ENCODE measurements at regions not wholly inside any gene's neighbourhood (a gene's known extent, or its start where the extent isn't known, plus 50 kb on each side); places are given as distances from the start of the nearest gene placed in this dataset.

GRCh38 chr2:195505701-195506100 lies 151.3 kb upstream of the SLC39A10 start:
- H3K9me3 ChIP-seq (ENCODE audit: low read length): peaks cover 10% of the 10 kb centered on the region; the same call in 1 of the 2 replicates
- BruUV-seq (replicated peaks): no TSS peak
- H3K36me3 ChIP-seq (replicated peaks in 1 of 2; ENCODE audit: control insufficient read depth in 1 of 2, insufficient read depth in 2 of 2, low read length in 2 of 2): no peaks in the 10 kb centered on the region
- ChIA-PET CTCF (ENCODE audit: low intra/inter-chr PET ratio, low total read pairs) (no interaction called here), POLR2A (no interaction called here)
- 4% methylated on average over 2 of the region's 2 CpGs for WGBS (ENCODE audit: low lambda C conversion rate)
- no peak overlapping the region for H3K9ac ChIP-seq (ENCODE audit: insufficient read depth, low read depth, low read length)
- in situ Hi-C loops (cut with HindIII; ENCODE audit: extremely low pct_ligation_motif_present, low pct_unique_long_range_greater_than_20kb) (no loop called here), intact Hi-C loops (cut with micrococcal nuclease; ENCODE audit: unreplicated experiment) (no loop called here)
- no peak overlapping the region for H3K4me3 ChIP-seq (replicated peaks in 1 of 3; ENCODE audit: insufficient read depth in 1 of 3, low read depth in 2 of 3, low read length in 3 of 3)
- no peak for TF ChIP-seq HOXD1 (CRISPR knock-in tag; IDR thresholded peaks at IDR 0.05)
- TF ChIP-seq ZFP82 (CRISPR knock-in tag; IDR thresholded peaks at IDR 0.05; ENCODE audit: borderline replicate concordance): no peak
- TF ChIP-seq ZNF331 (CRISPR knock-in tag; IDR thresholded peaks at IDR 0.05): no peak
- TF ChIP-seq GTF2F1 (IDR thresholded peaks at IDR 0.05; ENCODE audit: low read length): no peak
- TF ChIP-seq KDM2A (CRISPR knock-in tag; IDR thresholded peaks at IDR 0.05; ENCODE audit: borderline replicate concordance, low read depth): no peak
- no peak for TF ChIP-seq ATF3 (CRISPR knock-in tag; IDR thresholded peaks at IDR 0.05)
- TF ChIP-seq NFATC3 (CRISPR knock-in tag; IDR thresholded peaks at IDR 0.05): no peak
- TF ChIP-seq TOE1 (CRISPR knock-in tag; IDR thresholded peaks at IDR 0.05): no peak
- TF ChIP-seq ZFP36L2 (CRISPR knock-in tag; IDR thresholded peaks at IDR 0.05): no peak
- TF ChIP-seq RAD21 (CRISPR knock-in tag; IDR thresholded peaks at IDR 0.05): no peak
- no peak for TF ChIP-seq PHF5A (CRISPR knock-in tag; IDR thresholded peaks at IDR 0.05; ENCODE audit: low read depth, unreplicated experiment)
- no peak for TF ChIP-seq MED8 (CRISPR knock-in tag; IDR thresholded peaks at IDR 0.05; ENCODE audit: insufficient replicate concordance)
- TF ChIP-seq SP5 (CRISPR knock-in tag; IDR thresholded peaks at IDR 0.05; ENCODE audit: borderline replicate concordance, low read depth): no peak
- no peak for TF ChIP-seq NFKB2 (CRISPR knock-in tag; IDR thresholded peaks at IDR 0.05; ENCODE audit: borderline replicate concordance)
- no peak for TF ChIP-seq ZNF776 (CRISPR knock-in tag; IDR thresholded peaks at IDR 0.05)
- TF ChIP-seq ZNF768 (CRISPR knock-in tag; IDR thresholded peaks at IDR 0.05): no peak
- TF ChIP-seq ZNF878 (CRISPR knock-in tag; IDR thresholded peaks at IDR 0.05): no peak
- TF ChIP-seq HDAC2 (CRISPR knock-in tag; IDR thresholded peaks at IDR 0.05): no peak
- H3K27me3 ChIP-seq (ENCODE audit: control insufficient read depth in 1 of 2, insufficient read depth in 2 of 2, low read length in 2 of 2): no peaks in the 10 kb centered on the region
- no peak for FAIRE-seq
- ATAC-seq: no peak
- H3K27ac ChIP-seq (ENCODE audit: extremely low read length, insufficient read depth, low read length): no peak overlapping the region
- H3K4me2 ChIP-seq (ENCODE audit: low read depth, low read length): no peak overlapping the region
- H3K4me1 ChIP-seq (ENCODE audit: insufficient read depth, low read length): no peaks in the 10 kb centered on the region
- H4K20me1 ChIP-seq (ENCODE audit: insufficient read depth, low read length): no peaks in the 10 kb centered on the region
- no peak for DNase-seq (ENCODE audit: low spot score)
- no peak overlapping the region for H2AFZ ChIP-seq (ENCODE audit: low read length)
- no peaks in the 10 kb centered on the region for H3K79me2 ChIP-seq (ENCODE audit: insufficient read depth, low read length)
